Panc1 (cell line): ENCODE measurements at regions not wholly inside any gene's neighbourhood (a gene's known extent, or its start where the extent isn't known, plus 50 kb on each side); places are given as distances from the start of the nearest gene placed in this dataset.

Experiments used
- POLR2AphosphoS5 ChIP-seq: IDR thresholded peaks from 2 replicates; pipeline ENCODE4 v1.6.1; 2012; ENCODE audit warnings: mild to moderate bottlenecking, low read depth, low read length, moderate library complexity
- SIN3A ChIP-seq: IDR thresholded peaks from 2 replicates; pipeline ENCODE4 v1.6.1; 2012; ENCODE audit warnings: low read depth, mild to moderate bottlenecking, low read length, moderate library complexity, borderline replicate concordance; ENCODE audit not compliant: insufficient read depth
- TCF7L2 ChIP-seq: IDR thresholded peaks from 2 replicates; pipeline ENCODE4 v1.6.1; 2011; ENCODE audit warnings: mild to moderate bottlenecking, low read depth, low read length, inconsistent platforms
- TF ChIP-seq, protein P1 (sequence below): fragments of 450-650 bp; IDR thresholded peaks from 2 replicates; pipeline ENCODE4 v1.5.1; 2017; ENCODE audit warnings: mild to moderate bottlenecking
- TF ChIP-seq, protein P2 (sequence below), 2 experiments: IDR thresholded peaks; 2 replicates each; pipeline ENCODE4 v1.6.1; 2011 to 2012; ENCODE audit warnings: low read depth in 2 of 2, control low read depth in 1 of 2, low read length in 1 of 2, mild to moderate bottlenecking in 1 of 2, moderate library complexity in 1 of 2; ENCODE audit not compliant: insufficient read depth in 1 of 2

DNA sequence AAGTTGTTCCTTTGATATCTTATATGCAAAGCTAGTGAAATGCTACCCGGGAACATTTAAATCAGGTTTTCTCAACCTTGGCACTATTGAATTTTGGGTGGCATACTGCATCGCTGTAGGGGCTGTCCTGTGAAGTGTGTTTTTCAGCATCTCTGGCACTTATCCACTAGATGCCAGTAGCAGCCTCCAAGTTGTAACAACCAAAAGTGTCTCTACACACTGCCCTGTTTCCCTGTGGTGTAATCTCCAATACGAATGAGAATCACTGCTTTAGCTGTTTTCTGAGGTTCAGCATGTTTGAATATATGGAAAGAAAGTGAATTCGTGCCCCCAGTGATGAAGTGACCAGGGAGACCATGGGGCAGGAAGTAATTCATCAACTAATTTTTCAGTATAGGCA, 551.6 kb upstream of the PRKX start:
- TF ChIP-seq, protein P1, sequence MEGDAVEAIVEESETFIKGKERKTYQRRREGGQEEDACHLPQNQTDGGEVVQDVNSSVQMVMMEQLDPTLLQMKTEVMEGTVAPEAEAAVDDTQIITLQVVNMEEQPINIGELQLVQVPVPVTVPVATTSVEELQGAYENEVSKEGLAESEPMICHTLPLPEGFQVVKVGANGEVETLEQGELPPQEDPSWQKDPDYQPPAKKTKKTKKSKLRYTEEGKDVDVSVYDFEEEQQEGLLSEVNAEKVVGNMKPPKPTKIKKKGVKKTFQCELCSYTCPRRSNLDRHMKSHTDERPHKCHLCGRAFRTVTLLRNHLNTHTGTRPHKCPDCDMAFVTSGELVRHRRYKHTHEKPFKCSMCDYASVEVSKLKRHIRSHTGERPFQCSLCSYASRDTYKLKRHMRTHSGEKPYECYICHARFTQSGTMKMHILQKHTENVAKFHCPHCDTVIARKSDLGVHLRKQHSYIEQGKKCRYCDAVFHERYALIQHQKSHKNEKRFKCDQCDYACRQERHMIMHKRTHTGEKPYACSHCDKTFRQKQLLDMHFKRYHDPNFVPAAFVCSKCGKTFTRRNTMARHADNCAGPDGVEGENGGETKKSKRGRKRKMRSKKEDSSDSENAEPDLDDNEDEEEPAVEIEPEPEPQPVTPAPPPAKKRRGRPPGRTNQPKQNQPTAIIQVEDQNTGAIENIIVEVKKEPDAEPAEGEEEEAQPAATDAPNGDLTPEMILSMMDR = no peak; the same call in 1 of the 2 replicates
- TF ChIP-seq, protein P2, sequence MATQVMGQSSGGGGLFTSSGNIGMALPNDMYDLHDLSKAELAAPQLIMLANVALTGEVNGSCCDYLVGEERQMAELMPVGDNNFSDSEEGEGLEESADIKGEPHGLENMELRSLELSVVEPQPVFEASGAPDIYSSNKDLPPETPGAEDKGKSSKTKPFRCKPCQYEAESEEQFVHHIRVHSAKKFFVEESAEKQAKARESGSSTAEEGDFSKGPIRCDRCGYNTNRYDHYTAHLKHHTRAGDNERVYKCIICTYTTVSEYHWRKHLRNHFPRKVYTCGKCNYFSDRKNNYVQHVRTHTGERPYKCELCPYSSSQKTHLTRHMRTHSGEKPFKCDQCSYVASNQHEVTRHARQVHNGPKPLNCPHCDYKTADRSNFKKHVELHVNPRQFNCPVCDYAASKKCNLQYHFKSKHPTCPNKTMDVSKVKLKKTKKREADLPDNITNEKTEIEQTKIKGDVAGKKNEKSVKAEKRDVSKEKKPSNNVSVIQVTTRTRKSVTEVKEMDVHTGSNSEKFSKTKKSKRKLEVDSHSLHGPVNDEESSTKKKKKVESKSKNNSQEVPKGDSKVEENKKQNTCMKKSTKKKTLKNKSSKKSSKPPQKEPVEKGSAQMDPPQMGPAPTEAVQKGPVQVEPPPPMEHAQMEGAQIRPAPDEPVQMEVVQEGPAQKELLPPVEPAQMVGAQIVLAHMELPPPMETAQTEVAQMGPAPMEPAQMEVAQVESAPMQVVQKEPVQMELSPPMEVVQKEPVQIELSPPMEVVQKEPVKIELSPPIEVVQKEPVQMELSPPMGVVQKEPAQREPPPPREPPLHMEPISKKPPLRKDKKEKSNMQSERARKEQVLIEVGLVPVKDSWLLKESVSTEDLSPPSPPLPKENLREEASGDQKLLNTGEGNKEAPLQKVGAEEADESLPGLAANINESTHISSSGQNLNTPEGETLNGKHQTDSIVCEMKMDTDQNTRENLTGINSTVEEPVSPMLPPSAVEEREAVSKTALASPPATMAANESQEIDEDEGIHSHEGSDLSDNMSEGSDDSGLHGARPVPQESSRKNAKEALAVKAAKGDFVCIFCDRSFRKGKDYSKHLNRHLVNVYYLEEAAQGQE (IDR thresholded peaks at IDR 0.05; ENCODE audit: insufficient read depth in 1 of 2, low read depth in 2 of 2, low read length in 1 of 2) = no peak
- TF ChIP-seq SIN3A (no peak), POLR2AphosphoS5 (no peak), TCF7L2 (no peak)
